Stomach (tissue), 8 donors: ENCODE measurements at regions not wholly inside any gene's neighbourhood (a gene's known extent, or its start where the extent isn't known, plus 50 kb on each side); places are given as distances from the start of the nearest gene placed in this dataset.

Experiments
- DNase-seq, 2 donors: peaks; one replicate each; pipeline versions ENCODE4 v3.0.0 to v3.0.0-alpha.2; 2013 to 2019
- H3K27ac ChIP-seq, 5 donors: fragments of 200-600 bp in 4 of 5; sonication (generic) in 4 of 5; one replicate each; pipeline ENCODE4 v1.5.1; 2013 to 2019; ENCODE audit warnings: mild to moderate bottlenecking in 1 of 5, moderate library complexity in 1 of 5
- H3K27me3 ChIP-seq, 3 donors: fragments of 200-600 bp; sonication (generic); one replicate each; pipeline ENCODE4 v1.5.1; 2017 to 2019; ENCODE audit warnings: mixed run types in 1 of 3
- H3K36me3 ChIP-seq, 4 donors: fragments of 200-600 bp; sonication (generic); 1 replicate in 3 of 4; 2 replicates in 1 of 4; pipeline ENCODE4 v1.5.1; 2016 to 2019
- H3K4me1 ChIP-seq, 4 donors: fragments of 200-600 bp; sonication (generic); one replicate each; pipeline ENCODE4 v1.5.1; 2016 to 2019
- H3K4me3 ChIP-seq, 4 donors: fragments of 200-600 bp; sonication (generic) in 3 of 4; one replicate each; pipeline ENCODE4 v1.5.1; 2016 to 2019; ENCODE audit warnings: mild to moderate bottlenecking in 1 of 4
- H3K9me3 ChIP-seq, 4 donors: fragments of 200-600 bp; sonication (generic); one replicate each; pipeline ENCODE4 v1.5.1; 2016 to 2019
- CTCF ChIP-seq, 7 experiments: fragments of 450-650 bp in 4 of 7; fragments of 200-600 bp in 3 of 7; sonication (generic) in 3 of 7; IDR thresholded peaks; one replicate each; pipeline ENCODE4 v1.5.1; 2016 to 2019; ENCODE audit warnings: antibody characterized with exemption in 7 of 7, control low read depth in 2 of 7, mild to moderate bottlenecking in 1 of 7
- EP300 ChIP-seq: sonication (generic); formaldehyde crosslinking; IDR thresholded peaks from one replicate; pipeline ENCODE4 v1.6.1; 2017; ENCODE audit warnings: antibody characterized with exemption
- POLR2A ChIP-seq, 4 donors: fragments of 450-650 bp; IDR thresholded peaks; one replicate each; pipeline ENCODE4 v1.6.1; 2016; ENCODE audit warnings: antibody characterized with exemption in 4 of 4, control low read depth in 2 of 4, mild to moderate bottlenecking in 1 of 4, moderate library complexity in 1 of 4
- POLR2AphosphoS5 ChIP-seq, 3 donors: sonication (generic); formaldehyde crosslinking; IDR thresholded peaks; one replicate each; pipeline ENCODE4 v1.6.1; 2016; ENCODE audit warnings: antibody characterized with exemption in 3 of 3
- WGBS, 5 donors: extraction: QIAGEN DNeasy Blood & Tissue Kit in 3 of 5; methylation state at CpG; one replicate each; pipeline versions ENCODE4 v1.1.5 to v1.1.7; 2013 to 2018; 5-methylcytosine and 5-hydroxymethylcytosine counted together
- intact Hi-C: fragments of 100-400 bp; cut with DNase I; formaldehyde crosslinking; loops from one replicate; pipeline ENCODE4 v1.15.1; 2023; ENCODE audit warnings: low total_unique reads
- donor health status: healthy with polysubstance abuse.
- donor health status: Bipolar disorder and iron deficiency.
- donor health status: healthy.

- peak overlapping the region in 3 of 5 donors; percentile 81 to 89 (median 86) for H3K27ac ChIP-seq
- peaks cover 29 to 72% (median 48%) of the 10 kb centered on the region in 4 donors for H3K4me1 ChIP-seq
- peaks cover 12 to 74% (median 72%) of the 10 kb centered on the region in 4 donors for H3K36me3 ChIP-seq
- intact Hi-C loops = no loop called here
- H3K27me3 ChIP-seq = no peaks in the 10 kb centered on the region
- WGBS, 5 donors = 92 to 98% (median 95%) methylated on average over 9 to 12 of the region's 12 CpGs
- no peaks in the 10 kb centered on the region for H3K9me3 ChIP-seq
- H3K4me3 ChIP-seq = no peak overlapping the region
- TF ChIP-seq POLR2A (IDR thresholded peaks at IDR 0.05) (no peak), CTCF (IDR thresholded peaks at IDR 0.05) (no peak), POLR2AphosphoS5 (IDR thresholded peaks at IDR 0.05) (no peak), EP300 (no peak)
- DNase-seq = no peak
Observed at GRCh38 chr12:124458992-124459851, 108.2 kb downstream of the NCOR2 start.

DNA sequence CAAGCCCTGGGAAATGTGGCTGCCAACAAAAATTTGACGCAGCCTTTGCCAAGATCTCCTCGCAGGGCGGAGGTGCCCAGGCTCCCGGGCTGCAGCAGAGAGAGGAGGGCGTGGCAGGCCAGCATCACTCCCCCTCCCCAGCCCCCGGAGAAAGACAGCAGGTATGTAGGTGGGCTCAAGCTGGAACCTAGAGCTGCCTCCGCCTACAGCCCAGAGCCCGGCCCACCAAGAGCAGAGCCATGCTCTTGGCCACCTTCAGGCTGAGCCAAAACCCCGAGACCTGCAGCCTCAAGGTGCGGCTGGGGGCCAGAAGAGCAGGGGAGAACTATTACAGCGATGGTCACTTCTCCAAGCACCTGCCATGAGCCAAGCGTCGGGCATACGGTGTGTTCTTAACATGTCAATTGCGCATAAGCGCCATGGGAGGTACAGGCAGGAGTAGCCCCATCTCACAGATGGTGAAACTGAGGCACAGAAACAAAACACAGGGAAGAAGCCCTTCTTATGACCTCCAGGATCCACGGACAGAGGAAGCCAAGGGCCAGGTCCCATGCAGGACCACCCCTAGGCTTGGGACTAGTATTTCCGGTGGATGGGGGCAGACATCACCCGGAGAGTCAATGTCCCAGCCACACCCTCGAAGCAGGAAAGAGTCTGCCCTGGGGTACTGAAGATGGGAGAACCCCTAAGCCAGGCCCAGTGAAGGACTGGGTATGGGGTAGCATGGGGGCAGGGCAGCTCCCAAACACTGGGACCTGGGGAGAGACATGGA lies 109.0 kb downstream of the NCOR2 start:
- intact Hi-C loops = no loop called here
- Histone ChIP-seq H3K36me3 (peaks cover 12 to 67% (median 64%) of the 10 kb centered on the region in 4 donors), H3K27ac (peak overlapping the region; percentile 79 to 89 (median 81)), H3K9me3 (no peaks in the 10 kb centered on the region), H3K27me3 (no peaks in the 10 kb centered on the region), H3K4me3 (no peak overlapping the region), H3K4me1 (peaks cover 37 to 72% (median 51%) of the 10 kb centered on the region in 4 donors)
- DNase-seq = no peak
- TF ChIP-seq EP300 (no peak), POLR2A (IDR thresholded peaks at IDR 0.05) (no peak), POLR2AphosphoS5 (IDR thresholded peaks at IDR 0.05) (no peak), CTCF (IDR thresholded peaks at IDR 0.05) (no peak)
- 79 to 89% (median 82%) methylated on average over 20 of the region's 20 CpGs for WGBS, 5 donors

- no peaks in the 10 kb centered on the region for H3K9me3 ChIP-seq
- H3K4me1 ChIP-seq = peaks cover 46 to 72% (median 55%) of the 10 kb centered on the region in 4 donors
- H3K4me3 ChIP-seq = peak overlapping the region; percentile 23 to 39 (median 37)
- peaks cover 12 to 58% (median 57%) of the 10 kb centered on the region in 4 donors for H3K36me3 ChIP-seq
- intact Hi-C loops = no loop called here
- TF ChIP-seq EP300 (no peak), POLR2A (IDR thresholded peaks at IDR 0.05) (no peak), CTCF (IDR thresholded peaks at IDR 0.05) (no peak), POLR2AphosphoS5 (IDR thresholded peaks at IDR 0.05) (peak in 2 of 3 donors; percentile 6 to 23)
- no peaks in the 10 kb centered on the region for H3K27me3 ChIP-seq
- WGBS, 5 donors = 33 to 66% (median 59%) methylated on average over 16 to 37 of the region's 37 CpGs
- DNase-seq = peak; percentile 54 to 83
- peak overlapping the region; percentile 79 to 89 (median 81) for H3K27ac ChIP-seq
Observed at GRCh38 chr12:124457287-124458219, 109.9 kb downstream of the NCOR2 start.
